Upper lobe of left lung (tissue), 4 donors: ENCODE measurements at regions not wholly inside any gene's neighbourhood (a gene's known extent, or its start where the extent isn't known, plus 50 kb on each side); places are given as distances from the start of the nearest gene placed in this dataset.

Experiments used
- CTCF ChIP-seq, 6 experiments: fragments of 450-650 bp in 4 of 6; fragments of 200-600 bp in 2 of 6; sonication (generic) in 2 of 6; IDR thresholded peaks; one replicate each; pipeline ENCODE4 v1.5.1; 2016 to 2019; ENCODE audit warnings: antibody characterized with exemption in 6 of 6
- EP300 ChIP-seq, 4 donors: sonication (generic); formaldehyde crosslinking; IDR thresholded peaks; one replicate each; pipeline ENCODE4 v1.5.1; 2017; ENCODE audit warnings: antibody characterized with exemption in 4 of 4, control low read depth in 2 of 4
- POLR2AphosphoS5 ChIP-seq, 2 donors: sonication (generic); formaldehyde crosslinking; IDR thresholded peaks; one replicate each; pipeline ENCODE4 v1.5.1; 2017; ENCODE audit warnings: antibody characterized with exemption in 2 of 2

- TF ChIP-seq CTCF (IDR thresholded peaks at IDR 0.05) (no peak), EP300 (IDR thresholded peaks at IDR 0.05) (no peak), POLR2AphosphoS5 (IDR thresholded peaks at IDR 0.05) (no peak)
Measured at GRCh38 chr9:32117291-32117690, 267.2 kb upstream of the ACO1 start.
